BLaER1 treated with 17β-estradiol and CSF1 and Interleukin-3, amounts not matched to agents 10 nM and 100 nM (cell line): ENCODE measurements at regions not wholly inside any gene's neighbourhood (a gene's known extent, or its start where the extent isn't known, plus 50 kb on each side); places are given as distances from the start of the nearest gene placed in this dataset.

Experiments
- H3K27ac ChIP-seq, 11 experiments: shearing (Covaris generic); formaldehyde crosslinking; 2 replicates each; pipeline ENCODE4 v1.8.1; 2022
- H3K27me3 ChIP-seq, 11 experiments: shearing (Covaris generic); formaldehyde crosslinking; 2 replicates each; pipeline ENCODE4 v1.8.1; 2022
- H3K36me3 ChIP-seq, 11 experiments: shearing (Covaris generic); formaldehyde crosslinking; 2 replicates each; pipeline ENCODE4 v1.8.1; 2022
- H3K4me1 ChIP-seq, 10 experiments: shearing (Covaris generic); formaldehyde crosslinking; 2 replicates each; pipeline ENCODE4 v1.8.1; 2022
- H3K4me2 ChIP-seq, 11 experiments: shearing (Covaris generic); formaldehyde crosslinking; 2 replicates each; pipeline ENCODE4 v1.8.1; 2022
- H3K4me3 ChIP-seq, 10 experiments: shearing (Covaris generic); formaldehyde crosslinking; 2 replicates each; pipeline ENCODE4 v1.8.1; 2022
- H3K9ac ChIP-seq, 11 experiments: shearing (Covaris generic); formaldehyde crosslinking; 2 replicates each; pipeline ENCODE4 v1.8.1; 2022
- H3K9me3 ChIP-seq, 11 experiments: shearing (Covaris generic); formaldehyde crosslinking; replicated peaks in 1 of 11; 2 replicates each; pipeline ENCODE4 v1.8.1; 2022
- H4K20me1 ChIP-seq, 11 experiments: shearing (Covaris generic); formaldehyde crosslinking; 2 replicates each; pipeline ENCODE4 v1.8.1; 2022
- Cebpa-rat ChIP-seq, 11 experiments: shearing (Covaris generic); IDR thresholded peaks; 2 replicates each; pipeline ENCODE4 v1.8.1; 2022

- Histone ChIP-seq H3K9ac (no peak overlapping the region), H3K36me3 (no peaks in the 10 kb centered on the region)
- no peak for TF ChIP-seq Cebpa-rat (IDR thresholded peaks at IDR 0.05)
Measured at GRCh38 chr3:65112751-65113300, 425.0 kb upstream of the ADAMTS9 start.

GRCh38 chr3:65110661-65111060, 422.9 kb upstream of the ADAMTS9 start:
- Histone ChIP-seq H3K4me2 (no peak overlapping the region), H3K27me3 (no peaks in the 10 kb centered on the region), H3K9ac (no peak overlapping the region), H3K27ac (no peak overlapping the region), H3K36me3 (no peaks in the 10 kb centered on the region), H3K4me1 (no peaks in the 10 kb centered on the region), H4K20me1 (no peaks in the 10 kb centered on the region), H3K9me3 (no peaks in the 10 kb centered on the region), H3K4me3 (no peak overlapping the region)
- TF ChIP-seq Cebpa-rat (IDR thresholded peaks at IDR 0.05): no peak

More at GRCh38 chr3:65112751-65113300, 425.0 kb upstream of the ADAMTS9 start:
- no peaks in the 10 kb centered on the region for H3K27me3 ChIP-seq
- no peaks in the 10 kb centered on the region for H3K9me3 ChIP-seq
- H3K4me2 ChIP-seq: no peak overlapping the region
- H3K4me3 ChIP-seq: no peak overlapping the region
- no peaks in the 10 kb centered on the region for H4K20me1 ChIP-seq
- no peaks in the 10 kb centered on the region for H3K4me1 ChIP-seq
- H3K27ac ChIP-seq: no peak overlapping the region

GRCh38 chr3:65109966-65110500, 422.2 kb upstream of the ADAMTS9 start:
- Histone ChIP-seq H3K4me1 (no peaks in the 10 kb centered on the region), H3K9me3 (no peaks in the 10 kb centered on the region), H3K9ac (no peak overlapping the region), H3K36me3 (no peaks in the 10 kb centered on the region), H3K27ac (no peak overlapping the region), H4K20me1 (no peaks in the 10 kb centered on the region), H3K27me3 (no peaks in the 10 kb centered on the region), H3K4me2 (no peak overlapping the region), H3K4me3 (no peak overlapping the region)
- TF ChIP-seq Cebpa-rat (IDR thresholded peaks at IDR 0.05): no peak

- Histone ChIP-seq H3K9ac (no peak overlapping the region), H4K20me1 (no peaks in the 10 kb centered on the region), H3K36me3 (no peaks in the 10 kb centered on the region), H3K27me3 (no peaks in the 10 kb centered on the region), H3K4me2 (no peak overlapping the region), H3K27ac (no peak overlapping the region), H3K4me1 (no peaks in the 10 kb centered on the region), H3K4me3 (no peak overlapping the region), H3K9me3 (peaks cover 0 to 7% (median 0%) of the 10 kb centered on the region in 11 experiments; a peak in 2 of 22 replicates)
- TF ChIP-seq Cebpa-rat (IDR thresholded peaks at IDR 0.05): no peak
Measured at GRCh38 chr3:65107174-65107573, 419.4 kb upstream of the ADAMTS9 start.

GRCh38 chr3:65101450-65101849, 413.6 kb upstream of the ADAMTS9 start:
- no peak for TF ChIP-seq Cebpa-rat (IDR thresholded peaks at IDR 0.05)
- Histone ChIP-seq H3K27me3 (no peaks in the 10 kb centered on the region), H3K4me1 (no peaks in the 10 kb centered on the region), H3K27ac (no peak overlapping the region), H4K20me1 (no peaks in the 10 kb centered on the region), H3K4me3 (no peak overlapping the region), H3K9me3 (peaks cover 0 to 8% (median 0%) of the 10 kb centered on the region in 11 experiments; a peak in 2 of 22 replicates), H3K4me2 (no peak overlapping the region), H3K9ac (no peak overlapping the region), H3K36me3 (no peaks in the 10 kb centered on the region)

GRCh38 chr3:65098400-65098799, 410.6 kb upstream of the ADAMTS9 start:
- no peak overlapping the region for H3K27ac ChIP-seq
- no peaks in the 10 kb centered on the region for H3K36me3 ChIP-seq
- H4K20me1 ChIP-seq: no peaks in the 10 kb centered on the region
- H3K9me3 ChIP-seq: peaks cover 0 to 8% (median 0%) of the 10 kb centered on the region in 11 experiments; a peak in 2 of 22 replicates
- TF ChIP-seq Cebpa-rat (IDR thresholded peaks at IDR 0.05): no peak
- no peak overlapping the region for H3K4me2 ChIP-seq
- no peaks in the 10 kb centered on the region for H3K27me3 ChIP-seq
- no peak overlapping the region for H3K4me3 ChIP-seq
- no peak overlapping the region for H3K9ac ChIP-seq
- no peaks in the 10 kb centered on the region for H3K4me1 ChIP-seq

- Histone ChIP-seq H3K4me2 (no peak overlapping the region), H3K27ac (no peak overlapping the region), H3K9me3 (peaks cover 0 to 6% (median 0%) of the 10 kb centered on the region in 11 experiments; a peak in 1 of 22 replicates), H4K20me1 (no peaks in the 10 kb centered on the region), H3K4me1 (no peaks in the 10 kb centered on the region), H3K36me3 (no peaks in the 10 kb centered on the region), H3K9ac (no peak overlapping the region), H3K27me3 (no peaks in the 10 kb centered on the region), H3K4me3 (no peak overlapping the region)
- no peak for TF ChIP-seq Cebpa-rat (IDR thresholded peaks at IDR 0.05)
Measured at GRCh38 chr3:65096110-65096745, 408.4 kb upstream of the ADAMTS9 start.

- no peaks in the 10 kb centered on the region for H3K36me3 ChIP-seq
- H3K9me3 ChIP-seq: peaks cover 0 to 6% (median 0%) of the 10 kb centered on the region in 11 experiments; a peak in 1 of 22 replicates
- H3K9ac ChIP-seq: no peak overlapping the region
- H3K4me3 ChIP-seq: no peak overlapping the region
- no peaks in the 10 kb centered on the region for H4K20me1 ChIP-seq
- TF ChIP-seq Cebpa-rat (IDR thresholded peaks at IDR 0.05): no peak
- H3K27me3 ChIP-seq: no peaks in the 10 kb centered on the region
- no peaks in the 10 kb centered on the region for H3K4me1 ChIP-seq
- no peak overlapping the region for H3K27ac ChIP-seq
- H3K4me2 ChIP-seq: no peak overlapping the region
Measured at GRCh38 chr3:65094723-65095122, 406.9 kb upstream of the ADAMTS9 start.

- Histone ChIP-seq H3K9me3 (peaks cover 0 to 6% (median 0%) of the 10 kb centered on the region in 11 experiments; a peak in 1 of 22 replicates), H4K20me1 (no peaks in the 10 kb centered on the region), H3K4me3 (no peak overlapping the region), H3K27me3 (no peaks in the 10 kb centered on the region), H3K9ac (no peak overlapping the region), H3K4me2 (no peak overlapping the region), H3K36me3 (no peaks in the 10 kb centered on the region), H3K27ac (no peak overlapping the region), H3K4me1 (no peaks in the 10 kb centered on the region)
- no peak for TF ChIP-seq Cebpa-rat (IDR thresholded peaks at IDR 0.05)
Measured at GRCh38 chr3:65093641-65094040, 405.8 kb upstream of the ADAMTS9 start.

GRCh38 chr3:65091565-65091964, 403.8 kb upstream of the ADAMTS9 start:
- Histone ChIP-seq H3K4me2 (no peak overlapping the region), H3K36me3 (no peaks in the 10 kb centered on the region), H3K9ac (no peak overlapping the region), H3K27me3 (no peaks in the 10 kb centered on the region), H4K20me1 (no peaks in the 10 kb centered on the region), H3K4me1 (no peaks in the 10 kb centered on the region), H3K4me3 (no peak overlapping the region), H3K9me3 (peaks cover 0 to 6% (median 0%) of the 10 kb centered on the region in 11 experiments; a peak in 1 of 22 replicates), H3K27ac (no peak overlapping the region)
- no peak for TF ChIP-seq Cebpa-rat (IDR thresholded peaks at IDR 0.05)
